GOT3 (cell line): ENCODE measurements at regions not wholly inside any gene's neighbourhood (a gene's known extent, or its start where the extent isn't known, plus 50 kb on each side); places are given as distances from the start of the nearest gene placed in this dataset.

Experiments used
- DNase-seq: peaks from one replicate; lab custom pipeline; 2025; ENCODE audit warnings: mixed read lengths; lab: John Stamatoyannopoulos, UW

DNA sequence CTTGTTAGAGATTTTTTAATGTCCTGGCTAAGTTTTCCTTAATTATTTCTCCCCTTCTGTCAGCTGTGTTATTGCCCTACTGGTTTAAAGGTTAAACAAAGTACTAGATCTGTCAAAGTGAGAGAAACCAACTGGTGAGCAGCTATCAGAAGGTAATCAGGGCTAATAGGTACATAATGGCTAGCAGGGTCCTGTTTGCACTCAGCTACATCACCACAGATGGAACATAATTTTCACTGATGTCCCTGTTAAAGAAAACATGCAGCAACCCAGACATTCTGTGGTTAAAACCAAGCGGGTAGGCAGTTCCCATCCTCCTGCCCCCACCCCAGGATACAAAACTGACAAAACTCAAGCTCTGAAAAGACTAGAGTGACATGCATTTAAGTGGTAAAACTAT, 473.9 kb downstream of the NR2F1-AS1 start:
- DNase-seq = no peak

DNA sequence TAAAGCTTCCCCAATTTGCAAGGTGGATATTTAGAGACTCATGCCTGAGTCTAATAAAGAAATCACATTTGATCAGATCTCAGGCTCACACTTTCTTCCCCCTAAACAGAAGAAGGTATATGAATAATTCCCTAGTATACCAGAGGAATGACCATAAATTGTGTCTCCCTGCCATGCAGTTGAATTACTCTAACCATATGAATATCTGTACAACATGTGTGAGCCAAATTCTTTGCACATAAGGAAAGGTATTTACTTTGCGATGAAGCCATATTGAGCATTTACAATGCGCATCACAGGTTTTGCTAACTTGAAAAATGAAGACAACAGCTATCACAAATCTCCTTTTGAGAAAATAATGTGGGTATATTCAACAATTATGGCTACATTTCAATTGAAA, 479.4 kb downstream of the NR2F1-AS1 start:
- DNase-seq = no peak

DNA sequence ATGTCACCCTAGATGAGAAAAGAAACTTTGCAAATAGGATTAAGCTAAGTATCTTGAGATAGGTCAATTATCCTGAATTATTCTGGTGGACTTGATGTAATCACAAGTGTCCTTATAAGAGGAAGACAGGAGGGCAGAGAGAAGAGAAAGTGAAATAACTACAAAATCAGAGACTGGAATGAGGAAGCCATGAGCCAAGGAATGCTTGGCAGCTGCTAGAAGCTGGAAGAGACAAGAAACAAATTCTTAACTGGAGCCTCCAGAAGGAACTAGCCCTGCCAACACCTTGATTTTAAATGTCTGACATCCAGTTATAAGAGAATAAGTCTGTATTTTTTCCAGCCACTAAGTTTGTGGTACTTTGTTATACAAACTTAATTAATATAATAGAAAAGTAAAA, 480.0 kb downstream of the NR2F1-AS1 start:
- no peak for DNase-seq

DNA sequence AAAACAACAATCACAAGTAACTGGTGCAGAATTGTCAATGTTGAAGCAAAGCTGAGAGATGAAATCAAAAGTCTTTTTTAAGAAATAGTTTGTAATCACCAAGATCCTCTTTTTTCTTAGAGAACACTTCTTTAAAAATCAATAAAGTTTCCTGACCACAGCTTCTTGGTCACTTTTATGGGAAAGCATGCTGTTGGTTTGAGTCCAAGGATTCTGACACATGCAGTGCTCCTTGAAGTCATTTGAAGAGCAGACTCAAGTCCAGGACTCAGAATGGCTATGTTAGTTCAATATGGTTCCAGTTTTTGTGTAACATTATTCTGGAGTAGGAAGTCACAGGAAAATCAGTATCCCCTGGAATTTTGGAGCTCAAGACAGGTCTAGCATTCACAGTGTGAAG, 480.6 kb downstream of the NR2F1-AS1 start:
- DNase-seq = no peak

DNA sequence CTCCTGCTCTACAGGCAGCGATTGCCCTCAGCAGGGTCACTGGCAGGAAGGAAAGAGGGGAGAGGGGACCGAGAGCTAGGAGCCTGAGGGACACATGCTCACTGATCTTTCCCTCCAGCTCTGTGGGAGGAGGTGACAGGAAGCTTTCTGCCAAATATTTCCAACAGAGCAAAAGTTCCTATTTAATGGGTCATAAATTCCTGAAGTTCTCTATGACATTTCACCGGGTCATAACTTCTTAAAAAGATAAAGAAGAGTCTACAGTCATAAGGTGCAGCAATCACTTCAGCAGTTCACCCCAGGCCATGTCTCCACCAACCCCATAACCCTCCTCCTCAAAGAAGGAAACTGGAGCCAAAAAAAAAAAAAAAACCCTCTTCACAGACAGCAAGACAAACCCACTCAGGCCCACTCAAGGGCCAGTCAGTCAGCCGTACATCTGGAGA, 481.1 kb downstream of the NR2F1-AS1 start:
- DNase-seq = no peak

DNA sequence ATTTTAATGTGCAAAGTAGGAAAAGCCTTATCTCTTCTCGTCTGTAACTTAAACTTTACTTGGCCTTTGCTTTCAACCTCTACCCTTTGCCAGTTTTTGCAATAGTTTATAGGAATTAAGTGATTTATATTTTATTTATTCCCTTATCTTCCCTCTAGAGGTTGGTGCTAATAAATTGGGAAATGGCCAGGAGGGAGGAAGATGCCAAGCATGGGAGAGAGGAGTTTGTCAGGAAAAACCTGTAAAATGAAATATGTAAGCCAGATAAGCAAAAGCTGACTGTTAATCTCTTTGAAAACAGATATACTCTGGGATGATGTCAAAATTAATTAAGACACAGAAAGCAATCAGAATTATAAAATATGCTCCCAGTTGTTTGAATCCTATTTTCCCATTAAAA, 484.5 kb downstream of the NR2F1-AS1 start:
- no peak for DNase-seq

DNA sequence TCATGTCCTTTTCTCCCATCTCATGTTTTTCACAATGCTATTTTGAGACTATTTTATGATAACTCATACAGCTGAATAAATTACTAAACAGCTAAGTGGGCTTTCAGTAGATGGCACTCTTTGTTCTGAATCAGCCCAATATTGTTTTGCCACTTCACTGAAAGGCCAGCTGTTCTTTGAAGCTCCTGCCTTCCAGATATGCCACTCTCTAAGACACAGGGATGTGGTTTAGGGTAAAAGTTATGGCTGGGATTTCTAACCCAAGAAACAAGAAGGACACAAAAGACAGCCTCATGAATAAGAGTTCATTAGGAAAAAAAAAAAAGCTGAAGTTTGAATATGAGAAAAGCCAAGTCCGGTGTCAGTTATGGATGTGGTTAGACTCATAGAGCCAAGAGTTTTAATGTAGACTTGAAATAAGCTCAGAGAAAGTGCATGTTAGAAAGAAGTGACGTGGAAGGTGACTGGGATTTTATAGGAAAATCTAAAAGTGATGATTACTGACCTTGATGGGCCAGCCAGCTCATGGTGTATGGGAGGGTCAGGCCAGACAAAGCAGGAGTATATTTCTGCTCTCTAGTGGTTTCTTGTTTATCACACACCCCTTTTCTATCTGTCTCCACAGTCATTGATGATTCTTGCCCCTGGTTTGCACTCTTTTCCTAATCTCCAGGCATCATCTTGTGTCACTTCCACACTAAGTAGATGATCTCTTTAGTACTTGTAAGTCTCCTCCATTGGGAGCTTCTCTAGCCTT, 488.5 kb downstream of the NR2F1-AS1 start:
- DNase-seq = no peak

DNA sequence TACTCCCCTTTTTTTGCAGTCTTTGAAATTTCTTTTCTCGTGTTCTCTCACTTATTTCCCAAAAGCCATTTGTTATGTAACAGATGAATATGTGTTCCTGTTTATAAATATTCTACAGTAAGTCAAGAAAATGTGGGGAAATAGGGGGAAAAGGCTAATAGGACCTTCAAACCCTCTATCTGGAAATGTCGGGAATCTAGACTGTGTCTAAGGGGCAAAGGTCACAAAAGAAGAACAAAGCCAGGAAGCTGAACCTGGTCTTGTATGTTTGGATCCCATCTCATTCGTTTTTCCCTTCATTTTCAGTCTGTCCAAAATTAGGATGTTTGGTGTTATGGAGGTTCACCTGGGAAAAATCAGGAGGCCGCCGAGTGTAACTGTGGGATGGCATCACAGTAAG, 490.3 kb downstream of the NR2F1-AS1 start:
- no peak for DNase-seq

DNA sequence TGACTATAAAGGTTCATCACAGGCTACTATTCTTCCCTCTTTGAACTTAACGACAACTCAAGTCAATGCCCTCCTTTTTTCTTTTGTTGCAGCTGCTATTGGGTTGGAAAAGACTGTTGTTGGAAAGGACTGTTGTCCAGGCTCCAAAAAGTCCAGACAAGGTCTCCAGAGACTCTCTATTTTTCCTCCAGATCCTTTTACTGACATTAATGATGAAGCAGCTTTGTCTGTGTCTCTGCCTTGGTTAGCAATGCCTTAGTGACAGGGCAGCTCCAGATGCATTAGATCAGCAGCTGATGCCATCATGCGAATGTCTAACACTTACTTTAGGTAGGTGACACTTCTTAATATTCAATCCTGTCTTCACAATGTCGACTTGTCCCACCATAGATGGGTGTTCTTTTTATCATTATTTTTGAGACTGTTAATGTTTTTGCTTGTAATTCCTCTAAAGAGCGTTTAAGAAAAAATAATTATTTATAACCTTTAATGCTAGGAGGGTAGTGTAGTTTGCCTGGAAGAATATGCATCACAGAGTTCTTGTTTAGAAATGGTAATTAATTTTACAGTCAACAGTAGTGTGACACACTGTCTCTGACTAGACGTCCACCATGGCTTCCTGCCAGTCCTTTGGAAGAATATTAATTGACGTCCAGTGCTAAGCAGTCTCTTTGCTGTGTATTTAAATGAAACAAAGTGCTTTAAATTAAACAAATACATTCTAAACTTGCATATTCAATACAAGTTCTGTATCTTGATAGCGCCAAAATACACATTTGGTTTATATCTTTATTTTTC, 492.2 kb downstream of the NR2F1-AS1 start:
- no peak for DNase-seq

DNA sequence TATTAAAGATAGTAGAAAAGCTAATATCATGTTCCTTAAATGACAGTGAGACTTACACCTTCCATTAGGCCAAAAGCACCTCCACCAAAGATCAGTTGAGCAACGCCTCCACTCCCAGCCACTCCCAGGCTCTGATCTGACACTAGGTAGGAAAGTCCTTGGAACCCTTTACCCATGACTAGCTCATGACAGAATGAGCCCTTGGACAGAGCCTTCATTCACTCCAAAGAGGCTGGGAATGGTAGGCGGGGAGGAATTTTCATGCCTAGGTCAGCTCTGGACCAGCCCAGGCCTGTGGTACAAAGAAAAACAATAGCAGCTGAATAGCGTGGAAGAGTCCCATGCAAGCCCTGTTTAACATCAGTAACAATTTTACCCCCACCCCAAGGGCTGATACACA, 493.7 kb downstream of the NR2F1-AS1 start:
- DNase-seq = no peak

DNA sequence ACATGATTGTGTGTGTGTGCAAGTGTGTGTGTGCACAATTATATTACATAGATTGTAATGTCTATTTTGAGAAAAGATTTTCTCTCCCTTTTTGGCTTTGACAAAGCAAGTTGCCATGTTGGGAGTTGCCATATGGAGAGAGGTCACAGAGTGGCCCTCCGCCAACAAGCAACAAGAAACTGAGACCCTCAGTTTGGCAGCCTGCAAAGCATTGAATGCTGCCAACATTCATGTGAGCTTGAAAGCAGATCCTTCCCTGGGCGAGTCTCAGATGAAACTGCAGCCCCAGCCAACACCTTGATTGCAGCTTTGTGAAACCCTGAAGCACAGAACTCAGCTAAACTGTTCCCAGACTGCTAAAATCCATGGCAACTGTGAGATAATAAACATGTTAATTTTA, 498.0 kb downstream of the NR2F1-AS1 start:
- DNase-seq = no peak

DNA sequence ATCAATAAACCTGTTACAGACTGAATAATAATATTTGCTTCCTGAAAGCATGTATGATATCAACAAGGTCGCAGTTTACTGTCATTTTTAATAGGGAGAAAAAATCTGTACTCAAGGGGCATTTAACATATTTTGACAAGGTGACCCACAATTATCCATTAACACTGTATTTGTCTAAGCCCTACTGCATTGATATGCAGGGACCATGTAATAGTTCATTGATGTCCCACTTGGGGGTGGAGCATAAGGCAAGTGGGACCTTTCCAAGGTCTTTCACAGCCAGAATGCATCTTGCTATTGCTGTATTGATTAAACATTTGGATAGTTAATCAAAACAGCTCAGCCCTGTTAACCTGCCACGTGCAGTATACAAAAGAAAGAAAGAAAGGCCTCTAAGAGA, 502.0 kb downstream of the NR2F1-AS1 start:
- DNase-seq = no peak

DNA sequence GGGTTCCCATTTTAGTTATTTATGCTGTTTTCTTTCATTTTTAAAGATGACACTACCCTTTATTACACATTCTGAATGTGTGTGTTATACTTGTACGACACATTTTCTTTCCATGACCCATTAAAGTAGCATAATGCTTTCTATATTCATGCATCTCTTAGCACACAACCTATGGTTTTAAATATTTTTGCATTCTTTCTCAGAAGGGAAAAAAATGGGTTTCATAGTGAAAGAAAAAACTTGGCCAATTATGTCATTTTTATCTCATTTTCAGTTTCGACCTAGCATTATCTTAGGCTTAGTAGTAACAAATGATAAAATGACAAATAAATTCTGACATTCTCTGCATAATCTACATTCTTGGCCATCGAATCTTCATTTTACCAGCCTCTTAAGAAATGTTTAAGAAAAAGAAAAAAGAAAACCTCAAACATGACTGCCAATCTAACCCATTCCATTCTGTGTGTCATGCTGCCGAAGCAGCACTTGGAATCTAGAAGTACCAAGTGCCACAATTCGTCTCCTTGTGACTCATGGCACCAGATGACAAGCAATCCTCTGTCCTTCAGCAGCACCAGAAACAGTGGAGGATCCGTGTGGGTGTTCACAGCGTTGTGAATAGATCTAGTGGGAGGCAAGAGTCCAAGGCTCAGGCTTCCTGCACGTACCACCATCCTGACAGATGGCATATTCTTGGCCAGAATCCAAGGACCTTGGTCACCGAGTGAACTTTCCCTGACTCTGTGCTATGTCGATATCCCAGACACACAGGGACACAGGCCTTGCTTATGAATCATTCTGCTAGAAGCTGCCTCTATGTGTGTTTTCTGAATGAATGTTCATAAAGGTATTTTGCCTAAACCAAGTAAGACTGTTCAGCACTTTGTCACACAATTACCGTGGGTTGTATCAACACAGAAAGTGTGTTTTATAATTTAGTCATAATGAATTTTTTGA, 502.7 kb downstream of the NR2F1-AS1 start:
- DNase-seq = peak; percentile 39

DNA sequence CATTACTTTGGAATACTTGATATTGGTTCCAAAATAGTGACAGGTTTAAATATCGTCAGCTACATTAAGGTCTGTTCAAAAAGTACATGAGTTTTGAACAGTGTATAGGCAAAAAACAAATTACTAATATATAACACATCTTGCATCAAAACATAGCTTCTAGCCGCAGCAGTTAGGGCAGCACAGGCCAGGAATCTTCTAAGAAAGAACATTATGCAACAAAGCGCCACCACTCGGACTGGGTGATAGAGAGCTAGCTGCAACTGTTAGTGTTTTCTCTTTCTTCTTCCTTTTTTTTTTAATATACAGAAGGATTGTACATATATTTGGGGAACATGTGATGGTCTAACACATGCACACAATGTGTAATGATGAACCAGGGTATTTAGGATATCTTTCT, 504.5 kb downstream of the NR2F1-AS1 start:
- DNase-seq = no peak

DNA sequence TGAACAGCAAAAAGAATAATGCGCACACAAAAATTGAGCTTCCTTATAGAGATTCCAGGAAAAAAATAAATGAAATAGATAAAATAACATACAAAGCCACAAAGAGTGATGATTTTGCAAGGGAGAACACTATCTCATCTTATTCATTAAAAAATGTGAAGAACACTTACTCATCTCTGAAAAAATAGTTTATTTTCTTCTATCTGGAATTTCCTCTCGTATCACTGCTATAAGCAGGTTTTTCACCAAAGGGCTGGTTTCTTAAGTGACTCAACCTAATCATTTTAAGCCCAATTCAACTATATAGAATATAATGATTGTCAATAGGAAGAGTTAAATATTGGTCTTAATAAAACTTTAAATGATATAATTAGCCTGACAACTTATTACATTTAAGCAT, 504.9 kb downstream of the NR2F1-AS1 start:
- no peak for DNase-seq

DNA sequence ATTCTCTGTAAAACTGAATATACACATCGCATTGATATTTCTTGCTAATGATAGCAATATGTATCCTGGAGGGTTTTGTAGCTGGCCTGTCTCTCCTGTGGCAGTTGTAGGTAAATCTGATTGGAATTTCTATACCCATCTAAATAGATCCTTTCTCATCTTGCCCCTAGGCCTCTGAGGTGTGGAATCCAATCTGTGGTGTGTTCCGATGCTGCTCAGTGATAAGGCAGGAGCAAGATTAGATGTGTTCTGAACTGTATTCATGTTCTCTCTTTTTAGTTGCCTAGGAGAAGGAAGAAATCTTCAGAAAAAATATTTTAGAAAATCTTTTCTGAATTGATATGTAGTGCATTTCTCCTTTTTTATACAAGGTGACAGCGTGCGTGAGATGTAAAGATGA, 507.5 kb downstream of the NR2F1-AS1 start:
- no peak for DNase-seq

DNA sequence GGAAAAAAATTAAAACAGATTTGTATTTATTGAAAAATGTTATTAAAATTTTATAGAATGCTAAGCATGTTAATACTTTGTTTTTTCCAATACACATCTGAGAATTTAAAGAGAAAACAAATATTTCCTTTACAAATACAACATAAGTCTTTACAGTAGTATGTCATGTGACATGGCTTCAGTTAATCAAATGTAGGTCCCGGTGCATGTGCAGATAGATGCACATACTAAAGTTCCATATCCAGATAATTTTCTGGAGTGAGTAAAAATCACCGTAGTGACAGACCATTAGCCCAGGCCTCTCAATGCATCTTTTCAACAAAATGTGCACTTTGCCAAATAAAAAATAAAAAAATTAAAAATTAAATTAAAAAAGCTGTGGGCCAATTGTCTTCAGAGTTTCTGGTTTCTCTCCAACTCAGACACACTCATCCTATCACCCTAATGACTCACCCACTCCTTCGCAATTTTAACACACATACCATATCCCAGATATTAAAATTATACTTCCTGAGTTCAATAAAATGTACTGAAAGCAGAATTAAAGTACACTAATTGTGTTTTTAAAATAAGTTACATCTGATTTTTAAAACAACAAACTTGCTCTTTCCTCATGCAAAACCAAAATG, 508.1 kb downstream of the NR2F1-AS1 start:
- no peak for DNase-seq

DNA sequence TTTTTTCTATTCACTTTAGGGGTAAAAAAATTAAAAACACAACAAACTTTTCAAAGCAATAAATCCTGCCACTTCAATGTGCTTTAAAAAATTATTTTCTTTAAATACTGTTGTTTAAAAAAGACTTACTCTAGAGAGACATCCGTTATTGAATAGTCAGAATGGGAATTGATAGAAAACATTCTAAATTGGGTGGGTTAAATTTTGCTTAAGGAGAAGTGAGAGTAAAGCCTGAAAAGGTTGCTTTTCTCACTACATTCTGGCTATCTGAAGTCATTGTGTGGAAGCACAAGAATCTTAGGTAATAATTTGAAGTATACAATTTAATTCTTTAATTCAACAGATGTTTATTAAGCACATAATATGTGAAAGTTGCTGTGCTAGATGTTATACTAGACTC, 509.3 kb downstream of the NR2F1-AS1 start:
- DNase-seq = no peak

DNA sequence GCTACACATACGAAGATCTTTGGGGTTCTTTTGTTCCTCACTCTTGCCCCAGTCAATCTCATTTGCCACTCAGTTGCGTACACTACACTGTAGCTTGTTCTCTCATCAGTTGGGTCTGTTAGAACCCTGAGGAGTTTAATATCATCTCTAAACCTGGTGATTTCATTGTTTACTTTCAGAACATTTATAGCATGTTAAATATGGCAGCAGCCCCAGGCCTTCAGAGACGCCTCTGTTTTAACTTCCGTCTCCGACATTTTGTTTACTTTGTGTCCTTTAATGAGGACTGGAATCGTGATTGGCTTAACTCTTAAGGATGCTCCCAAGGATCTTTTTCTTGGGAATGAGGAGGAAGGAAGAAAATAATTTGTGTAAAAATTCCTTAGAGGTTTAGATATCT, 510.1 kb downstream of the NR2F1-AS1 start:
- no peak for DNase-seq

DNA sequence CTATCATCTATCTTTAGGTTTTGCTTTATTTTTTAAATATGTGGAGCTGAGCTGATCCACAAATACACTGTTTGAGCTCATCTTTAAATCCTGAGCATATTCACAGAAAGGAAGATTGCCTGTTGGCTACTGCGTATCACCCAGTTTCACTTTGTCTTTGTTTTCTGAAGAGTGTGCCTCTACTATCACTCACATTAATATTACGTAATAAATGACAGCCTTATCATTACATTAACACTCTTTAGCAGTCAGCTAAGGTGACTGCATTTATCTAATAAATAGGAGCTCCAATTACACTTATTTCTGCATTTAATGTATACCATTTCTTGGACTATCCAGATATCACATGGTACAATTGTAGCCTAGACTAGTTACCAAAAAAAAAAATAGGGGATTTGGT, 511.7 kb downstream of the NR2F1-AS1 start:
- no peak for DNase-seq

DNA sequence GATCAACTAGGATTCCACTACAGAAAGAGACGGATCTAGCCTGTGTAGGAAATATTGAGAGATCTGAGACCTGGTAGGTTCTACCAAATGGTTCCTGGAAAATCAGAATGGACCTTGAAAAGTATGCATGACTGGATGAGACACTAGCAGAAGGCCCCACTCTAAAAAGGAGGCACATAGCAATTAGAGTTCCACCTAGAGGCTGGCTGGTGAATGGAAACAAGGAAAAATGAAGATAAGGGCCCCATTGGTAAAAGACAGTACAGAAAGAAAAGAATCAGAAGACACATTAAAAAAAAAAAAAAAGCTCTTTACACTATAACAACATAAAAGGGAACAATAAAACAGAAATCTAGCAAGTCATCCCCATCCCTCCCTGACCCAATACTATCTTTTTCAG, 518.5 kb downstream of the NR2F1-AS1 start:
- DNase-seq = no peak

DNA sequence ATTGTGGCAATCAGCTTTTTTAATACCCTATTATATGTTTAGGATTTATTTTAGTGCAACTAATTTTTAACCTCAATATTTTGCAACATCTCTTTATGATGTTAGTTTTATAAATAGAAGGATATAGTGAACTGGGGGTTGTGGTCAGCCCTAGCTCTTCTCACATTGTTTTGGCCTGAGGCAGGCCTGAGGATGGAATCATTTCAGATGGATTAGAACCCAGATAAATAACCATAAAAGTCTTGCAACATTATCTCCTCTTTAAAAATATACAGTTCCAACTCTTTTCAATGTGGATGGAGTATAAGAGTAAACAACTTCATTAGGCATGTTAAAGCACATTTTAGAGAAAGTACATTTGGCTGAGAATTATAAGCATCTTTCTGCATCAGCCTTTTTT, 522.7 kb downstream of the NR2F1-AS1 start:
- DNase-seq = no peak
